ENCODE measurements at regions not wholly inside any gene's neighbourhood (a gene's known extent, or its start where the extent isn't known, plus 50 kb on each side); places are given as distances from the start of the nearest gene placed in this dataset.

DNA sequence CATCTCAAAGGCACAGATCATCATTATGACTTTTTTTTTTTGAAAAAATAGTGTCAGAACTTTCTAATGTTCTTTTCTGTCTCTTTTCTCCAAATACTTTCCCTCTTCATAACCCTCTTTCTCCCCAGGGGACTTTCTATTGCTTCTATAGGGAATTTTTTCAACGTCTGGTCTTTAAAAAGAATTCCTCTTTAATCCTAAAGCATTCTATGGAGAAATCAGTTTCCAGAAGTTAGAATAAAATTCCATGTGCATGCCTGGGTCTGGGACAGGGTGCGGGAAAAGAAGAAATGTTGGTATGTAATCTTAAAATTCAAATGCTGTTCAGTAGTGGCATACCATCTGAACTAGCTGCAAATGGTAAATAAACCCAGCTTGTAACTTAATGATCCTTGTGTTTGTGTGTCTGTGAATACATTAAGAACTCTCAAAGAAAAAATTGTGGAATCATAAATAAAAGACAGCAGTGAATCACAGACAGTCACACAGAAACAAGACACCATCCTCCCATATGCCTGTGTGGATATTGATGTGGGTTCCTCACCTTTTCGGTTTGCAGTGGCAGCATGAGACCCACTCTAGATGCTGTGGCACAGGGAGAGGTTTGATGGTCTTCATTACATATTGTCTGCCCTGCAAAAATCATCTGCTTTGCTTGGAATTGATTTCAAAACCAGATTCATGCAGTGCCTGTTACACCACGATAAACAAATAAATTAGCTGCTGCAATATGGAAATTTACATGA lies 374.7 kb upstream of the NRP1 start:
- TF ChIP-seq POLR2AphosphoS5 (IDR thresholded peaks at IDR 0.05; ENCODE audit: low read depth, low read length) = no peak
- TF ChIP-seq, protein P1, sequence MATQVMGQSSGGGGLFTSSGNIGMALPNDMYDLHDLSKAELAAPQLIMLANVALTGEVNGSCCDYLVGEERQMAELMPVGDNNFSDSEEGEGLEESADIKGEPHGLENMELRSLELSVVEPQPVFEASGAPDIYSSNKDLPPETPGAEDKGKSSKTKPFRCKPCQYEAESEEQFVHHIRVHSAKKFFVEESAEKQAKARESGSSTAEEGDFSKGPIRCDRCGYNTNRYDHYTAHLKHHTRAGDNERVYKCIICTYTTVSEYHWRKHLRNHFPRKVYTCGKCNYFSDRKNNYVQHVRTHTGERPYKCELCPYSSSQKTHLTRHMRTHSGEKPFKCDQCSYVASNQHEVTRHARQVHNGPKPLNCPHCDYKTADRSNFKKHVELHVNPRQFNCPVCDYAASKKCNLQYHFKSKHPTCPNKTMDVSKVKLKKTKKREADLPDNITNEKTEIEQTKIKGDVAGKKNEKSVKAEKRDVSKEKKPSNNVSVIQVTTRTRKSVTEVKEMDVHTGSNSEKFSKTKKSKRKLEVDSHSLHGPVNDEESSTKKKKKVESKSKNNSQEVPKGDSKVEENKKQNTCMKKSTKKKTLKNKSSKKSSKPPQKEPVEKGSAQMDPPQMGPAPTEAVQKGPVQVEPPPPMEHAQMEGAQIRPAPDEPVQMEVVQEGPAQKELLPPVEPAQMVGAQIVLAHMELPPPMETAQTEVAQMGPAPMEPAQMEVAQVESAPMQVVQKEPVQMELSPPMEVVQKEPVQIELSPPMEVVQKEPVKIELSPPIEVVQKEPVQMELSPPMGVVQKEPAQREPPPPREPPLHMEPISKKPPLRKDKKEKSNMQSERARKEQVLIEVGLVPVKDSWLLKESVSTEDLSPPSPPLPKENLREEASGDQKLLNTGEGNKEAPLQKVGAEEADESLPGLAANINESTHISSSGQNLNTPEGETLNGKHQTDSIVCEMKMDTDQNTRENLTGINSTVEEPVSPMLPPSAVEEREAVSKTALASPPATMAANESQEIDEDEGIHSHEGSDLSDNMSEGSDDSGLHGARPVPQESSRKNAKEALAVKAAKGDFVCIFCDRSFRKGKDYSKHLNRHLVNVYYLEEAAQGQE (IDR thresholded peaks at IDR 0.05; ENCODE audit: insufficient read depth in 1 of 2, low read depth in 2 of 2, low read length in 2 of 2) = no peak
- TF ChIP-seq SIN3A (IDR thresholded peaks at IDR 0.05; ENCODE audit: borderline replicate concordance, insufficient read depth, low read length) = no peak

DNA sequence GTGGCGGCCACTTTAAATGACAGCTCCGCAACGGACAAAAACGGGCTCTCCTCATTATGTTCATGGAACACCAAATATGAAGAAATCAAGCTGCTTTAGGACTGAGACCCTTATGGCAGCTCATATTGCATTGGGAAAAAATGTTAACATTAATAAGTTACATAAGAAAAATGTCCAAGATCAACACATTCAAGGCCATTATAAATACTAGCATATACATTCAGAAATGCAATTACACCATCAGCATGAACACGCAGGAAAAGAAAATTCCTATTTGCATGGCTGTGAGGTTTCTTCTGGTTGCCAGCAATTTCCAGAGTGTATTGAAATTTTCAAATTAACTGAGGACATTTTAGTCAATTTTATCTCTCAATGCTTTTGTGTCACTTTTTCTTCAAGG lies 374.1 kb upstream of the NRP1 start:
- TF ChIP-seq POLR2AphosphoS5 (IDR thresholded peaks at IDR 0.05; ENCODE audit: low read depth, low read length) (no peak), TAF1 (IDR thresholded peaks at IDR 0.05; ENCODE audit: borderline replicate concordance, insufficient read depth, low read length) (no peak), SIN3A (IDR thresholded peaks at IDR 0.05; ENCODE audit: borderline replicate concordance, insufficient read depth, low read length) (no peak), FOXP2 (optimal IDR thresholded peaks at IDR 0.05; ENCODE audit: borderline replicate concordance, extremely low read depth, extremely low read length, insufficient read depth) (no peak)
- TF ChIP-seq, protein P1 (IDR thresholded peaks at IDR 0.05; ENCODE audit: insufficient read depth in 1 of 2, low read depth in 2 of 2, low read length in 2 of 2) = no peak

DNA sequence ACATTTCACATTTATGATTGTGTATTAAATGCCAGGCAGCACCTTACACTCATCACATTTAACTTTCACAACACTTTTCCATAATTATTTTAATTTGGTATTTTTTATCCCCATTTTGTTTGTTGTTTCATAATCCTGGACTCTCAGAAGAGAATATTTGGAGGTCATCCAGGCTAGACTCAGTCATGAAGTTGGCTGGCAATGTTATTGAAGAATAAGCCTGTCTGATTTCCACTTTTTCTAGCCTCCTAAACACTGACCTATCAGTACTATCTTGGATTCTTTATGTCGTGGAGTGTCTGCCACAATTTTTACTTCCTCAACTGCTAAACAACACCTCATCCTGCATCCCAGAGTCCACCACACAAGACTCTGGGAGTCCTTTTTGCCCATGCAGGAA lies 372.3 kb upstream of the NRP1 start:
- TF ChIP-seq SIN3A (IDR thresholded peaks at IDR 0.05; ENCODE audit: borderline replicate concordance, insufficient read depth, low read length) = no peak
- TF ChIP-seq TAF1 (IDR thresholded peaks at IDR 0.05; ENCODE audit: borderline replicate concordance, insufficient read depth, low read length) = no peak
- TF ChIP-seq, protein P1 (IDR thresholded peaks at IDR 0.05; ENCODE audit: insufficient read depth in 1 of 2, low read depth in 2 of 2, low read length in 2 of 2) = no peak
- no peak for TF ChIP-seq FOXP2 (optimal IDR thresholded peaks at IDR 0.05; ENCODE audit: borderline replicate concordance, extremely low read depth, extremely low read length, insufficient read depth)
- no peak for TF ChIP-seq POLR2AphosphoS5 (IDR thresholded peaks at IDR 0.05; ENCODE audit: low read depth, low read length)

DNA sequence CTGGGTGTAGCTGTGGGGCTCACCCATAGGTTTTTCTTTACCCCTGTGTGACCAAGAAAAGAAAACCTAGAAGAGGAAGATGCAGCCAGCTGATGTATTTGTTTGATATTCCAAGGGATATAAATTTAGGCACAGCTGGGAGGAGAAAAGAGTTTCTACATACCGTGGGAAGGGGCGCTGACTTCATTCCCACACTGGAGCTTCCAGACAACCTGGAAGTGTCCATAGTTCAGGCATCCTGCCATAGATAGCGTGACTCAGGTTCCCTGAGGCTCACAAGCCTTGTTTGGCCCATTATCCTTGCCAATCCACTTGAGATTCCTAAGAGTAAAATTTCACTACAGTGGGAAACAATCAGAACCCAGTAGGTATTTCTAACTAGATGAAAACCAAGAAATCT lies 371.7 kb upstream of the NRP1 start:
- TF ChIP-seq SIN3A (IDR thresholded peaks at IDR 0.05; ENCODE audit: borderline replicate concordance, insufficient read depth, low read length) = no peak
- no peak for TF ChIP-seq TAF1 (IDR thresholded peaks at IDR 0.05; ENCODE audit: borderline replicate concordance, insufficient read depth, low read length)
- TF ChIP-seq FOXP2 (optimal IDR thresholded peaks at IDR 0.05; ENCODE audit: borderline replicate concordance, extremely low read depth, extremely low read length, insufficient read depth) = no peak
- TF ChIP-seq, protein P1 (IDR thresholded peaks at IDR 0.05; ENCODE audit: insufficient read depth in 1 of 2, low read depth in 2 of 2, low read length in 2 of 2) = no peak
- TF ChIP-seq POLR2AphosphoS5 (IDR thresholded peaks at IDR 0.05; ENCODE audit: low read depth, low read length) = no peak

All from PFSK-1 (cell line).